ENCODE measurements at regions not wholly inside any gene's neighbourhood (a gene's known extent, or its start where the extent isn't known, plus 50 kb on each side); places are given as distances from the start of the nearest gene placed in this dataset.

DNA sequence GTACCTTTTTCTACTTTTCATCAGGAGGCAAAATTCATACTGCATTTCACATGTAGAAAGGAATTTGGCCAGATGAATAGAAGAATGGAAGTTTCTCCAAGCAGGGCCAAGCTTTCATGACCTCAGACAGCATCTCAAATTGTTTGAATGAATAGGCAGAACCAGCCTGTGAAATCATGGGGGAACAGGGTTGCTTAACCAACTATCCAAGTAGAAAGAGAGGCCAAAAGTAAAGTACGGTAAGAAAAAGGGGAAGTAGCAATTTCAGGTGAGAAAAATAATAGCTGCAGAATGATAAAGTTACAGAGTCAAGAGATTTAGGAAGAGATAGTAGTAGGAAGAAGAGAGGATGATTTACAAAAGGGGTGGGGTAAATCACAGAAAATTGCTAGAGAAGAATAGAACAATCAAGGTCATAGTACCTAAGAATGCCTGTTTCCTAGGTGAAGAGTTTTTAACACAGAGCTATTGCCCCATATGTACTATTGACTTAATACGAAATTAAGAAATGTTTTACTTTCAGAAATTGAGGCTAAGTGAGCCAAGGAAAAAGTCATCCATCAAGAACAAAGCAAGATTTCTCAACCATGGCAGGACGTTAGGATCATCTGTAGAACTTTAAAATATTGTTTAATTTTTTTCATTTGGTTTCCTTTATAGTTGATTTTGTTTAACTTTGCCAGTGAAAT is 177.1 kb upstream of the TET2 start:
- TF ChIP-seq POLR2AphosphoS5 (IDR thresholded peaks at IDR 0.05) (peak; percentile 16), EP300 (IDR thresholded peaks at IDR 0.05) (no peak)
- TF ChIP-seq, protein P1, sequence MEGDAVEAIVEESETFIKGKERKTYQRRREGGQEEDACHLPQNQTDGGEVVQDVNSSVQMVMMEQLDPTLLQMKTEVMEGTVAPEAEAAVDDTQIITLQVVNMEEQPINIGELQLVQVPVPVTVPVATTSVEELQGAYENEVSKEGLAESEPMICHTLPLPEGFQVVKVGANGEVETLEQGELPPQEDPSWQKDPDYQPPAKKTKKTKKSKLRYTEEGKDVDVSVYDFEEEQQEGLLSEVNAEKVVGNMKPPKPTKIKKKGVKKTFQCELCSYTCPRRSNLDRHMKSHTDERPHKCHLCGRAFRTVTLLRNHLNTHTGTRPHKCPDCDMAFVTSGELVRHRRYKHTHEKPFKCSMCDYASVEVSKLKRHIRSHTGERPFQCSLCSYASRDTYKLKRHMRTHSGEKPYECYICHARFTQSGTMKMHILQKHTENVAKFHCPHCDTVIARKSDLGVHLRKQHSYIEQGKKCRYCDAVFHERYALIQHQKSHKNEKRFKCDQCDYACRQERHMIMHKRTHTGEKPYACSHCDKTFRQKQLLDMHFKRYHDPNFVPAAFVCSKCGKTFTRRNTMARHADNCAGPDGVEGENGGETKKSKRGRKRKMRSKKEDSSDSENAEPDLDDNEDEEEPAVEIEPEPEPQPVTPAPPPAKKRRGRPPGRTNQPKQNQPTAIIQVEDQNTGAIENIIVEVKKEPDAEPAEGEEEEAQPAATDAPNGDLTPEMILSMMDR (IDR thresholded peaks at IDR 0.05) = no peak
- peak; percentile 85 for ATAC-seq
- H3K4me3 ChIP-seq = no peak overlapping the region
- H3K27ac ChIP-seq = peak overlapping the region in 1 of 4 donors; percentile 29
- WGBS, 2 donors (ENCODE audit: low coverage in 1 of 2) = 41 to 54% methylated on average over 3 of the region's 3 CpGs
- H3K4me1 ChIP-seq = no peaks in the 10 kb centered on the region
- no peaks in the 10 kb centered on the region for H3K36me3 ChIP-seq
- no peaks in the 10 kb centered on the region for H3K9me3 ChIP-seq
- H3K27me3 ChIP-seq = no peaks in the 10 kb centered on the region

DNA sequence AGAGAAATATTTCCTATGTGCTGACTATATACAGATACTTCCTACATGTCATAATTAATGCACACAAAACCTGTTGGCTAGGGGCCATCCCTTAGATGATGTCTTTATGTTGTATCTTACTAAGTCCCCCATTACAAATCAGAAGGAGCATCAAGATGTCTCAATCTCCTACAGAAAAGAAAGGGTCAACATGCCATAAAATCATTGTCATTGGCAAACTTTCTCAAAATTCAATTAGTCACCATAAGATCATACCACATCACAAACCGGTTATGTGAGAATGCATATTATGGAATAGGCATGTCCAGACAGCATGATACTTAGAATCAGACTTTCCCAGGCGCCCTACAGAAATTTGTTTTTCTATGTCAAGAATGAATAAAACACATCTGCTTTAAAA is 175.2 kb upstream of the TET2 start:
- H3K36me3 ChIP-seq = no peaks in the 10 kb centered on the region
- 70 to 72% methylated on average over 2 of the region's 2 CpGs for WGBS, 2 donors (ENCODE audit: low coverage in 1 of 2)

DNA sequence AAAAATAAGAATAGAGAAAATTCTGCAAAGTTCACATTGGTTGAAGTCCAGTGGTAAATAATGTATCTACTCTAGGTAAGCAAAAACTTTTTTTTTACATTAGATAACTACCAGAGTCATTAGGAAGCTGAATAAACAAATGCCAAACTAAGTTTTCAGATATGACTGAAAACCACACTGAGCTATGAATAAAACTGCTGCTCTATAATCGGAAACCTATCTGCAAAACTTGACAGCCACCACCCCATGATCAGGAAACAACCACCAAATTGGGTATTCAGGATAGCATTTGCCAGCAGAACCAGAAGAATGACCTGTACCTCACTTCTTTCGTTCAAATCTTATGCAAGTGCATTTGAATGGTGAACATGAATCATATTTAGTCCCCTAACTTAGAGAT is 173.0 kb upstream of the TET2 start:
- ATAC-seq = no peak
- 78 to 100% methylated on average over 2 of the region's 2 CpGs for WGBS, 2 donors (ENCODE audit: low coverage in 1 of 2)
- H3K4me1 ChIP-seq = no peaks in the 10 kb centered on the region
- no peaks in the 10 kb centered on the region for H3K27me3 ChIP-seq
- no peak overlapping the region for H3K27ac ChIP-seq
- TF ChIP-seq POLR2AphosphoS5 (IDR thresholded peaks at IDR 0.05) = no peak
- TF ChIP-seq, protein P1 (IDR thresholded peaks at IDR 0.05) = no peak
- no peak for TF ChIP-seq POLR2A (IDR thresholded peaks at IDR 0.05)
- TF ChIP-seq EP300 (IDR thresholded peaks at IDR 0.05) = no peak
- H3K4me3 ChIP-seq = no peak overlapping the region
- no peaks in the 10 kb centered on the region for H3K36me3 ChIP-seq
- H3K9me3 ChIP-seq = peaks cover 0 to 1% (median 0%) of the 10 kb centered on the region in 3 donors

More for the DNA sequence above, 175.2 kb upstream of the TET2 start:
- TF ChIP-seq, protein P1 (IDR thresholded peaks at IDR 0.05) = no peak
- TF ChIP-seq EP300 (IDR thresholded peaks at IDR 0.05) (no peak), POLR2AphosphoS5 (IDR thresholded peaks at IDR 0.05) (no peak), POLR2A (IDR thresholded peaks at IDR 0.05) (no peak)
- no peak overlapping the region for H3K27ac ChIP-seq
- H3K4me3 ChIP-seq = no peak overlapping the region
- no peak for ATAC-seq
- no peaks in the 10 kb centered on the region for H3K9me3 ChIP-seq
- no peaks in the 10 kb centered on the region for H3K4me1 ChIP-seq
- no peaks in the 10 kb centered on the region for H3K27me3 ChIP-seq

DNA sequence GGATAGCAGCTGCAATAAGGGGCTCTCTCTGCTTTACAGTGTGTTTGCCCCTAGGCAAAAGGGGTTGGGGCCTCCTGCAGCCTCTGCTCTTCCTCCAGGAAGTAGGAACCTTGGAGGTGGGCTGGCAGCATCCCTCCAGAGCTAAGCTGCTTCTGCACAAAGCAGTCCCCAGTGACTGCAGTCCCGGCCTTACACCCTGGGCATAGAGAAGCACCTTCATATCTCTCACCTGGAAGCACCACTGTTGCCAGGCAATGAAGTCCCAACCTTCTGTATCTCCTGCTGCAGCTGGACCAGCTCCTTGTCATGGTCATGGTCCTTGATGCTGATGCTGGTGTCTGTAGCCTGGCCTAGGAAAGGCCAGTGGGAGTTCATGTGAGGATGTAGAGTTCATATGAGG is 171.1 kb upstream of the TET2 start:
- WGBS, 2 donors (ENCODE audit: low coverage in 1 of 2) = no CpG with 5 or more reads among the region's 1 CpG
- no peak overlapping the region for H3K27ac ChIP-seq

More for the DNA sequence above, 171.1 kb upstream of the TET2 start:
- Histone ChIP-seq H3K36me3 (no peaks in the 10 kb centered on the region), H3K9me3 (peaks cover 0 to 14% (median 0%) of the 10 kb centered on the region in 3 donors), H3K4me3 (no peak overlapping the region), H3K4me1 (no peaks in the 10 kb centered on the region), H3K27me3 (no peaks in the 10 kb centered on the region)
- no peak for TF ChIP-seq POLR2A (IDR thresholded peaks at IDR 0.05)
- TF ChIP-seq EP300 (IDR thresholded peaks at IDR 0.05) = no peak
- TF ChIP-seq POLR2AphosphoS5 (IDR thresholded peaks at IDR 0.05) = no peak
- TF ChIP-seq, protein P1 (IDR thresholded peaks at IDR 0.05) = no peak
- ATAC-seq = no peak
